GM12878 (cell line): ENCODE measurements at regions not wholly inside any gene's neighbourhood (a gene's known extent, or its start where the extent isn't known, plus 50 kb on each side); places are given as distances from the start of the nearest gene placed in this dataset.

Experiments used
- ATAC-seq: fragments of 200-7000 bp; cut with Tn5 transposase; 3 replicates; pipeline ENCODE4 v1.9.1; 2020; ENCODE audit warnings: mild to moderate bottlenecking, moderate library complexity
- BruUV-seq: library from RNA; stranded (reverse); fragments of 400-500 nt; replicated peaks from 2 replicates; lab custom pipeline; 2021; lab: Mats Ljungman, UMichigan
- CTCF ChIA-PET: fragments of 300-600 bp; sonication (Branson Sonifier 250); formaldehyde crosslinking; extraction: SDS; loops from one replicate; lab custom pipeline; 2021; ENCODE audit warnings: inconsistent platforms; lab: Yijun Ruan, JAX
- POLR2A ChIA-PET: fragments of 350-600 bp; formaldehyde crosslinking; extraction: SDS; loops from one replicate; lab custom pipeline; 2021; ENCODE audit warnings: inconsistent platforms; lab: Charles Lee
- RAD21 ChIA-PET: fragments of 300-600 bp; sonication (Branson Sonifier 250); formaldehyde crosslinking; loops from one replicate; lab custom pipeline; 2023; ENCODE audit warnings: antibody characterized with exemption; ENCODE audit not compliant: unreplicated experiment; lab: Charles Lee
- SMC1A ChIA-PET: fragments of 300-600 bp; sonication (Branson Sonifier 250); formaldehyde crosslinking; loops from one replicate; lab custom pipeline; 2023; ENCODE audit not compliant: unreplicated experiment, uncharacterized antibody; lab: Charles Lee
- DNase-seq: peaks from one replicate; pipeline ENCODE4 v3.0.0-alpha.2; 2011; ENCODE audit warnings: low read depth, low spot score
- FAIRE-seq: peaks from 3 replicates; lab custom pipeline; 2011; peaks lifted over from hg19 to GRCh38; lab: Jason Lieb, UNC
- H2AFZ ChIP-seq: 2 replicates; pipeline ENCODE4 v1.6.0; 2011; ENCODE audit warnings: low read depth, low read length, control low read depth; ENCODE audit not compliant: control insufficient read depth
- H3K27ac ChIP-seq: 2 replicates; pipeline ENCODE4 v1.5.1; 2011; ENCODE audit warnings: control low read depth; ENCODE audit not compliant: control insufficient read depth, insufficient read depth
- H3K27me3 ChIP-seq, 2 experiments: replicated peaks in 1 of 2; 2 replicates each; pipeline versions ENCODE4 v1.6.0 to v1.6.1; 2011; ENCODE audit warnings: low read length in 1 of 2; ENCODE audit not compliant: control insufficient read depth in 2 of 2, insufficient read depth in 2 of 2
- H3K36me3 ChIP-seq, 2 experiments: 2 replicates each; pipeline ENCODE4 v1.5.1; 2011; ENCODE audit warnings: low read length in 1 of 2; ENCODE audit not compliant: control insufficient read depth in 2 of 2, insufficient read depth in 2 of 2
- H3K4me1 ChIP-seq: 2 replicates; pipeline ENCODE4 v1.6.1; 2011; ENCODE audit warnings: mild to moderate bottlenecking, low read length, moderate library complexity, mixed read lengths; ENCODE audit not compliant: control insufficient read depth, insufficient read depth
- H3K4me2 ChIP-seq: 2 replicates; pipeline ENCODE4 v1.6.0; 2011; ENCODE audit warnings: control low read depth; ENCODE audit not compliant: control insufficient read depth, insufficient read depth
- H3K4me3 ChIP-seq: fragments of 200-600 bp; sonication (generic); 2 replicates; pipeline ENCODE4 v1.5.1; 2016
- H3K79me2 ChIP-seq: 2 replicates; pipeline ENCODE4 v1.6.0; 2011; ENCODE audit warnings: low read length; ENCODE audit not compliant: control insufficient read depth, insufficient read depth
- H3K9ac ChIP-seq: 2 replicates; pipeline ENCODE4 v1.8.0; 2011; ENCODE audit warnings: low read length, control low read depth, mixed read lengths; ENCODE audit not compliant: control insufficient read depth, insufficient read depth
- H3K9me3 ChIP-seq: replicated peaks from 3 replicates; pipeline ENCODE4 v1.5.1; 2011; ENCODE audit warnings: mild to moderate bottlenecking, low read length; ENCODE audit not compliant: control insufficient read depth, insufficient read depth
- H4K20me1 ChIP-seq: 2 replicates; pipeline ENCODE4 v1.6.0; 2011; ENCODE audit not compliant: control insufficient read depth, insufficient read depth
- ASH2L ChIP-seq: fragments of 300-600, 200-600 bp; sonication (generic); IDR thresholded peaks from 2 replicates; pipeline ENCODE4 v1.6.1; 2017; ENCODE audit warnings: low read depth, mild to moderate bottlenecking, borderline replicate concordance
- BRCA1 ChIP-seq: IDR thresholded peaks from 2 replicates; pipeline ENCODE4 v1.6.1; 2011; ENCODE audit warnings: low read depth, low read length, improper control_type of control experiment
- CEBPB ChIP-seq, 2 experiments: fragments of 150-350 bp in 1 of 2; IDR thresholded peaks; 2 replicates each; pipeline ENCODE4 v1.6.1; 2012 to 2014; ENCODE audit warnings: low read depth in 2 of 2, low read length in 2 of 2, borderline replicate concordance in 1 of 2, inconsistent platforms in 1 of 2
- CEBPZ ChIP-seq: fragments of 150-350 bp; IDR thresholded peaks from 2 replicates; pipeline ENCODE4 v1.6.1; 2016; ENCODE audit warnings: low read depth, low read length
- EGR1 ChIP-seq, 2 experiments: IDR thresholded peaks; 1 replicate in 1 of 2; 2 replicates in 1 of 2; pipeline ENCODE4 v1.6.1; 2011 to 2012; ENCODE audit warnings: low read depth in 2 of 2, low read length in 2 of 2, borderline replicate concordance in 1 of 2, mild to moderate bottlenecking in 1 of 2, moderate library complexity in 1 of 2
- EZH2 ChIP-seq: IDR thresholded peaks from 2 replicates; pipeline ENCODE4 v1.6.1; 2012; ENCODE audit warnings: low read depth, mild to moderate bottlenecking, control low read depth, inconsistent platforms, low read length, borderline replicate concordance; ENCODE audit not compliant: control insufficient read depth
- IKZF1 ChIP-seq: fragments of 450-650 bp; conservative IDR thresholded peaks from 2 replicates; pipeline ENCODE4 v1.6.1; 2017; ENCODE audit warnings: antibody characterized with exemption, mild to moderate bottlenecking
- JUND ChIP-seq: IDR thresholded peaks from 2 replicates; pipeline ENCODE4 v1.6.1; 2012; ENCODE audit warnings: low read depth, mild to moderate bottlenecking, low read length, improper control_type of control experiment, moderate library complexity
- MYB ChIP-seq: fragments of 150-350 bp; IDR thresholded peaks from 2 replicates; pipeline ENCODE4 v1.6.1; 2014; ENCODE audit warnings: mild to moderate bottlenecking, low read depth, low read length, borderline replicate concordance
- SMAD1 ChIP-seq: fragments of 450-650 bp; IDR thresholded peaks from 2 replicates; pipeline ENCODE4 v1.6.1; 2018; ENCODE audit warnings: mild to moderate bottlenecking, low read depth; ENCODE audit not compliant: partially characterized antibody
- SP1 ChIP-seq: IDR thresholded peaks from one replicate; pipeline ENCODE4 v1.6.1; 2011; ENCODE audit warnings: low read depth, low read length
- SUZ12 ChIP-seq: fragments of 200-600 bp; sonication (generic); IDR thresholded peaks from one replicate; pipeline ENCODE4 v1.6.1; 2018; ENCODE audit warnings: antibody characterized with exemption, mild to moderate bottlenecking; ENCODE audit not compliant: unreplicated experiment
- ZNF592 ChIP-seq: fragments of 450-650 bp; IDR thresholded peaks from 2 replicates; pipeline ENCODE4 v1.6.1; 2017; ENCODE audit warnings: mild to moderate bottlenecking, moderate library complexity
- WGBS: methylation state at CpG from one replicate; pipeline ENCODE4 v1.1.6; 2016; ENCODE audit warnings: low lambda C conversion rate; ENCODE audit not compliant: insufficient replicate concordance, insufficient coverage; ENCODE audit errors: missing lambda C conversion rate; 5-methylcytosine and 5-hydroxymethylcytosine counted together
- in situ Hi-C: fragments of 300-500 bp; cut with MboI; formaldehyde crosslinking; loops from 9 replicates; pipeline ENCODE4 v1.14.3; 2018; ENCODE audit warnings: mixed read lengths
- intact Hi-C: fragments of 100-400 bp; cut with micrococcal nuclease; formaldehyde crosslinking; loops from one replicate; pipeline ENCODE4 v1.14.2; 2022; ENCODE audit not compliant: unreplicated experiment
- TF ChIP-seq, protein P1 (sequence below): fragments of 450-650 bp; IDR thresholded peaks from 2 replicates; pipeline ENCODE4 v1.6.1; 2018; ENCODE audit warnings: borderline replicate concordance, mild to moderate bottlenecking; ENCODE audit not compliant: partially characterized antibody

GRCh38 chr21:35674091-35674671 lies 386.1 kb downstream of the SETD4 start:
- intact Hi-C loops (no loop called here), in situ Hi-C loops (no loop called here)
- H3K9me3 ChIP-seq = no peaks in the 10 kb centered on the region
- DNase-seq (no peak), ATAC-seq (no peak), FAIRE-seq (no peak)
- no peak overlapping the region for H3K4me2 ChIP-seq
- ChIA-PET CTCF (no interaction called here), POLR2A (interaction anchor here (0.5 kb wide), 1 partner anchor 726 kb away, joined by 3 read pairs; no protein-coding TSS in a partner anchor), RAD21 (no interaction called here), SMC1A (no interaction called here)
- TF ChIP-seq ASH2L = no peak
- TF ChIP-seq JUND = no peak
- TF ChIP-seq ZNF592 = no peak
- no peak for TF ChIP-seq IKZF1
- TF ChIP-seq EZH2 = no peak
- TF ChIP-seq CEBPZ = no peak
- TF ChIP-seq, protein P1, sequence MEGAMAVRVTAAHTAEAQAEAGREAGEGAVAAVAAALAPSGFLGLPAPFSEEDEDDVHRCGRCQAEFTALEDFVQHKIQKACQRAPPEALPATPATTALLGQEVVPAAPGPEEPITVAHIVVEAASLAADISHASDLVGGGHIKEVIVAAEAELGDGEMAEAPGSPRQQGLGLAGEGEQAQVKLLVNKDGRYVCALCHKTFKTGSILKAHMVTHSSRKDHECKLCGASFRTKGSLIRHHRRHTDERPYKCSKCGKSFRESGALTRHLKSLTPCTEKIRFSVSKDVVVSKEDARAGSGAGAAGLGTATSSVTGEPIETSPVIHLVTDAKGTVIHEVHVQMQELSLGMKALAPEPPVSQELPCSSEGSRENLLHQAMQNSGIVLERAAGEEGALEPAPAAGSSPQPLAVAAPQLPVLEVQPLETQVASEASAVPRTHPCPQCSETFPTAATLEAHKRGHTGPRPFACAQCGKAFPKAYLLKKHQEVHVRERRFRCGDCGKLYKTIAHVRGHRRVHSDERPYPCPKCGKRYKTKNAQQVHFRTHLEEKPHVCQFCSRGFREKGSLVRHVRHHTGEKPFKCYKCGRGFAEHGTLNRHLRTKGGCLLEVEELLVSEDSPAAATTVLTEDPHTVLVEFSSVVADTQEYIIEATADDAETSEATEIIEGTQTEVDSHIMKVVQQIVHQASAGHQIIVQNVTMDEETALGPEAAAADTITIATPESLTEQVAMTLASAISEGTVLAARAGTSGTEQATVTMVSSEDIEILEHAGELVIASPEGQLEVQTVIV = no peak
- no peak for TF ChIP-seq EGR1 (IDR thresholded peaks at IDR 0.05; ENCODE audit: borderline replicate concordance in 1 of 2, low read depth in 2 of 2, low read length in 2 of 2)
- TF ChIP-seq BRCA1 = no peak
- no peak for TF ChIP-seq CEBPB (IDR thresholded peaks at IDR 0.05; ENCODE audit: borderline replicate concordance in 1 of 2, low read depth in 2 of 2, low read length in 2 of 2)
- no peak for TF ChIP-seq SUZ12
- no peak for TF ChIP-seq SMAD1
- no peak for TF ChIP-seq SP1
- TF ChIP-seq MYB = no peak
- no peaks in the 10 kb centered on the region for H3K4me1 ChIP-seq
- 53% methylated on average over 13 of the region's 13 CpGs for WGBS
- H3K9ac ChIP-seq = no peak overlapping the region
- no TSS peak for BruUV-seq
- H3K36me3 ChIP-seq = no peaks in the 10 kb centered on the region
- H3K27me3 ChIP-seq = no peaks in the 10 kb centered on the region
- H4K20me1 ChIP-seq = no peaks in the 10 kb centered on the region
- no peak overlapping the region for H3K4me3 ChIP-seq
- no peak overlapping the region for H3K27ac ChIP-seq
- H2AFZ ChIP-seq = no peak overlapping the region
- no peaks in the 10 kb centered on the region for H3K79me2 ChIP-seq
